Motor neuron (in vitro differentiated cells): ENCODE measurements at regions not wholly inside any gene's neighbourhood (a gene's known extent, or its start where the extent isn't known, plus 50 kb on each side); places are given as distances from the start of the nearest gene placed in this dataset.

ENCODE experiments used
- ATAC-seq, 8 experiments: fragments of 200-7000 bp; cut with Tn5 transposase; replicated peaks in 6 of 8; 2 replicates each; pipeline ENCODE4 v1.8.0; 2021; ENCODE audit warnings: mild to moderate bottlenecking in 8 of 8, moderate library complexity in 8 of 8
- H3K27ac ChIP-seq, 2 donors: fragments of 250-450 bp; sonication (Bioruptor Pico); 2 replicates each; pipeline ENCODE4 v1.9.0; 2021; ENCODE audit warnings: antibody characterized with exemption in 2 of 2, mild to moderate bottlenecking in 2 of 2, moderate library complexity in 1 of 2
- H3K4me1 ChIP-seq, 2 donors: fragments of 250-450 bp; sonication (Bioruptor Pico); replicated peaks in 1 of 2; 2 replicates each; pipeline ENCODE4 v1.6.1; 2021; ENCODE audit warnings: antibody characterized with exemption in 2 of 2, mild to moderate bottlenecking in 2 of 2, moderate library complexity in 1 of 2
- H3K4me3 ChIP-seq, 5 donors: fragments of 250-450 bp; sonication (Bioruptor Pico); 2 replicates each; pipeline ENCODE4 v1.9.0; 2021; ENCODE audit warnings: antibody characterized with exemption in 5 of 5, mild to moderate bottlenecking in 5 of 5, moderate library complexity in 4 of 5
- WGBS, 10 experiments: fragments of 450-650 bp; shearing (Covaris generic); methylation state at CpG; one replicate each; pipeline ENCODE4 v1.0.0; 2022; 5-methylcytosine and 5-hydroxymethylcytosine counted together
- in situ Hi-C, 9 experiments: fragments of 400-800 bp; cut with MboI; loops; one replicate each; pipeline ENCODE4 v1.15.0; 2021; ENCODE audit warnings: low sequenced_read_pairs in 9 of 9, low pct_unique_long_range_greater_than_20kb in 2 of 9; ENCODE audit not compliant: unreplicated experiment in 9 of 9

DNA sequence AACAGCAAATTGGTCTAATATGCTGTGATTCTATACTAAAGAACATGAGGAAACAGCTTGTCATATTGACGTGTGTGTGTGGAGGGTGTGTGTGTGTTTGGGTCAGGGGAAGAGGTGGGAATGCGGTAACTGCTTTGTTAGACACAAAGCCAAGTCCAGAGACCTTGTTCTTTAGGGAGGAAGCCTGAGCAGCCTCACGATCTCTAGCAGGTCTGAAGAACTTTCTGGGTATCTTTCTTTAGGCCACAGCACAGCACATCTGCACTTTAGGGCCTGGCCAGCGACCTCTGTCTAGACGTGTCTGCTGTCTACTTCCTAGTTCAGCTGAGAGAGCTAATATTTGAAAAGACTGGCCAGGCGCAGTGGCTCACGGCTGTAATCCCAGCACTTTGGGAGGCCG is 220.0 kb upstream of the TPRG1 start:
- in situ Hi-C loops = loop anchor here in 8 of 9 experiments (10.0 to 25.0 kb wide), 5 partner anchors 186 to 1217 kb away; partner anchors contain the start of gene BCL6 (in 7 of the 8)
- WGBS, 10 experiments = 60 to 100% (median 98%) methylated on average over 1 to 5 of the region's 8 CpGs; no CpG with 5 or more reads in 4 of the 10 experiments
- ATAC-seq = no peak
- Histone ChIP-seq H3K27ac (no peak overlapping the region), H3K4me1 (peaks cover 6 to 7% of the 10 kb centered on the region in 2 donors), H3K4me3 (no peak overlapping the region)

- peak; percentile 81 to 99 (median 85) for ATAC-seq
- H3K27ac ChIP-seq = no peak overlapping the region
- no peaks in the 10 kb centered on the region for H3K4me1 ChIP-seq
- peak overlapping the region in 1 of 5 donors; percentile 14 for H3K4me3 ChIP-seq
- WGBS, 10 experiments = 0 to 40% (median 13%) methylated on average over 1 to 3 of the region's 3 CpGs
- in situ Hi-C loops = loop anchor here (5.0 to 25.0 kb wide), 6 partner anchors 183 to 1220 kb away; partner anchors contain the start of gene BCL6 (in 7 of the 9)
Observed at GRCh38 chr3:188954590-188955208, 217.1 kb upstream of the TPRG1 start.

DNA sequence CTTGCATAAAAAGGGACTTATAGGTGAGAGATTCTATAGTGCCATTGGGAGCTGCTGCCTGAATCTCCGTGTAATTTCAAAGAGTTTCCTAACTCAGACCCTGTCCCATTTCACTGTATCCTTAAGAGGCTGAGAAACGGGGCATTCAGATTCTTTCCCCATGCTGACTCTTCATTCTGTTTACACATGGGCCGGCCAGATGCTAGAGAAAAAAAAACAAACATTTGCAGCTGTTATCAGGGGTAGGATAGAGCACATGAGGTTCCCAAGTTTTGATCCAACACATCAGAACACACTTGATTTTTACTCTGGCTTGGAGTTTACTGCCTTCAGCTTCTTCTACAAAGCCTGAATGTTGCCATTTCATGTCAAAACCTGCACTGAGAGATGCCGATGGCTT is 215.9 kb upstream of the TPRG1 start:
- 0 to 92% (median 70%) methylated on average over 1 to 3 of the region's 4 CpGs; no CpG with 5 or more reads in 3 of the 10 experiments for WGBS, 10 experiments
- in situ Hi-C loops = loop anchor here (5.0 to 25.0 kb wide), 6 partner anchors 181 to 1221 kb away; partner anchors contain the start of gene BCL6 (in 7 of the 9)
- Histone ChIP-seq H3K4me3 (no peak overlapping the region), H3K27ac (no peak overlapping the region), H3K4me1 (no peaks in the 10 kb centered on the region)
- ATAC-seq = no peak

DNA sequence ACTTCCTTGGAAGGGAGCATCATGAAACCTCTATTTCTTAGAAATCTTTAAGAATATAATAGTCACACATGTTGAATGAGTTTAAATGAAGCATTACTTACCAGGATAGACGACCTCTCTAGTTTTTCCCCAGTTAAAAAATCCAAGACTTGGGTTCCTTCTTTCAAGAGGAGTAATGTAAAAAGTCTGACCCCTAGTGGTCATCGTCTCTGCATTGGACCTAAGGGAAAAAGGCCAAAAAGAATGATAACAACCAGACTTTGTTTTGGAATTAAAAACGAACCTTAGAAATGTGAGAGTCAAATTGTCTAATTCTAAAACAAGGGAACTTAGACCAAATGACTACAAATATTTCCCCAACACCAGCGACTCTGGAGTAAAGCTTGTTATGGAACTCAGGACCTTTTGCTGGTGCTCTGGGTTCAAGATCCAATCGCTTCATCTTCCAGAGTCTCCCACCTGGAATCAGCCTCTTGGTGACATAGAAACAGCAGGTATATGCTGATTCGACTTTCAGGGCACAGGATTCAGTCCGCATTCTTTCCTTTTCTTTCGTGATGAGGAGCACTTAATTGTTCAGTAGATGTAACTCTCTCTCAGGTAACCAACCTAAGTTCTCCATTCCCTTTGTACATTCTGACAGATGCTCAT is 214.8 kb upstream of the TPRG1 start:
- in situ Hi-C loops = loop anchor here (5.0 to 25.0 kb wide), 6 partner anchors 180 to 1222 kb away; partner anchors contain the start of gene BCL6 (in 7 of the 9)
- peak in 3 of 8 experiments; percentile 43 to 55 (median 49) for ATAC-seq

DNA sequence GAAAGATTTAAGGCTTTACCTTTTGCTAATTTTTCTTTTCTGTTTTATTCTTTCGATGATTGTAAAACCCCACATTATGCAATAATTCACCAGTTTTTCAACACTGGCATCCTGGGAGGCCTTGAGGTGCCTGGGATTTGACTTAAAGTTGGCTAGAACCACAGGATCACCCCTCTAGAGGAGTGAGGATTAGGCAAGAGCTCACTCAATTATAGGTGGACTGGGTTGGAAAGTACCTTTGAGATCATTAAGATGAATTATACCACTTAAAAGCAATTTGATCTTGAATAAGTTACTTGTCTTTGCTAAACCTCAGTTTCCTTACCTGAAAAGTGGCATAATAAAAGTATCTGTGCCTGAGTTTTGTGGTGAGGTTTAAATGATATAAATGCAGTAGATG is 212.8 kb upstream of the TPRG1 start:
- WGBS, 10 experiments = 27 to 100% (median 83%) methylated on average over 1 of the region's 1 CpG; no CpG with 5 or more reads in 1 of the 10 experiments
- no peak for ATAC-seq
- in situ Hi-C loops = loop anchor here (5.0 to 25.0 kb wide), 6 partner anchors 178 to 1224 kb away; partner anchors contain the start of gene BCL6 (in 7 of the 9)
- Histone ChIP-seq H3K4me1 (no peaks in the 10 kb centered on the region), H3K4me3 (no peak overlapping the region), H3K27ac (no peak overlapping the region)

More for the DNA sequence above, 214.8 kb upstream of the TPRG1 start:
- Histone ChIP-seq H3K27ac (no peak overlapping the region), H3K4me3 (no peak overlapping the region), H3K4me1 (no peaks in the 10 kb centered on the region)
- WGBS, 10 experiments = 6 to 45% (median 26%) methylated on average over 1 to 8 of the region's 8 CpGs

GRCh38 chr3:188962253-188963247 is 209.2 kb upstream of the TPRG1 start:
- ATAC-seq = no peak
- Histone ChIP-seq H3K4me1 (no peaks in the 10 kb centered on the region), H3K27ac (no peak overlapping the region), H3K4me3 (no peak overlapping the region)
- 50 to 93% (median 79%) methylated on average over 1 to 11 of the region's 13 CpGs for WGBS, 10 experiments
- in situ Hi-C loops = loop anchor here in 4 of 9 experiments (25.0 kb wide), 3 partner anchors 175 to 1225 kb away; partner anchors contain the start of gene BCL6 (in 3 of the 4)

- WGBS, 10 experiments = 67 to 100% (median 92%) methylated on average over 1 to 5 of the region's 5 CpGs; no CpG with 5 or more reads in 2 of the 10 experiments
- no peaks in the 10 kb centered on the region for H3K4me1 ChIP-seq
- ATAC-seq = no peak
- H3K4me3 ChIP-seq = no peak overlapping the region
- no peak overlapping the region for H3K27ac ChIP-seq
- in situ Hi-C loops = loop anchor here in 4 of 9 experiments (25.0 kb wide), 3 partner anchors 172 to 1228 kb away; partner anchors contain the start of gene BCL6 (in 3 of the 4)
Observed at GRCh38 chr3:188964957-188965356, 206.8 kb upstream of the TPRG1 start.

DNA sequence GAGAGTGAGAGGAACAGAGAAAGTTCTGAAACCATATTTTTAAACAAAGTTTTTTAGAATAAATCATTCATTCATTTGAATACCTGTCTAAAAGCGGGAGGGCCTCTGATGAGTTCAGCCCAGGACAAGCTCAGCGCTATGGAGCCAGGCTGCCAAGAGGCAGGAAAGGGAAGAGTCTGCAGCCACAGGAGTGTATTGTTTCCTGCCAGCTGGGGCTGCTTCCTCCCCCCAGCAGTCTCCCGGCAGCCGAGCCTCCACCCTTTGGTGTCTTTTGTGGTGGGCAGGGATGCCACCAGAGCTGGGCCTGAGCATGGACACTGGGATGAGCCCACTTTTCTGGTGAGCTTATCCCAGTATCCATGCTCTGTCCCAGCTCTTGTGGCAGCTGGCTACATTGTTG is 199.5 kb upstream of the TPRG1 start:
- Histone ChIP-seq H3K4me1 (peaks cover 0 to under 1% of the 10 kb centered on the region in 2 donors), H3K27ac (no peak overlapping the region), H3K4me3 (no peak overlapping the region)
- 55 to 100% (median 88%) methylated on average over 1 to 4 of the region's 4 CpGs; no CpG with 5 or more reads in 6 of the 10 experiments for WGBS, 10 experiments
- ATAC-seq = no peak
- in situ Hi-C loops = loop anchor here in 4 of 9 experiments (25.0 kb wide), 3 partner anchors 165 to 1235 kb away; partner anchors contain the start of gene BCL6 (in 3 of the 4)

- no peak overlapping the region for H3K27ac ChIP-seq
- no peak overlapping the region for H3K4me3 ChIP-seq
- peaks cover 0 to 5% of the 10 kb centered on the region in 2 donors for H3K4me1 ChIP-seq
- WGBS, 10 experiments = 5 to 100% (median 80%) methylated on average over 1 to 9 of the region's 10 CpGs
- in situ Hi-C loops = loop anchor here in 4 of 9 experiments (25.0 kb wide), 3 partner anchors 162 to 1238 kb away; partner anchors contain the start of gene BCL6 (in 3 of the 4)
- peak in 1 of 8 experiments; percentile 79 for ATAC-seq
Observed at GRCh38 chr3:188974856-188975599, 196.7 kb upstream of the TPRG1 start.

GRCh38 chr3:188975600-188976314 is 196.0 kb upstream of the TPRG1 start:
- WGBS, 10 experiments = 57 to 88% (median 80%) methylated on average over 7 to 12 of the region's 12 CpGs; no CpG with 5 or more reads in 1 of the 10 experiments
- H3K4me3 ChIP-seq = no peak overlapping the region
- no peak overlapping the region for H3K27ac ChIP-seq
- H3K4me1 ChIP-seq = peaks cover 0 to 5% of the 10 kb centered on the region in 2 donors
- in situ Hi-C loops = no loop called here
- ATAC-seq = no peak

DNA sequence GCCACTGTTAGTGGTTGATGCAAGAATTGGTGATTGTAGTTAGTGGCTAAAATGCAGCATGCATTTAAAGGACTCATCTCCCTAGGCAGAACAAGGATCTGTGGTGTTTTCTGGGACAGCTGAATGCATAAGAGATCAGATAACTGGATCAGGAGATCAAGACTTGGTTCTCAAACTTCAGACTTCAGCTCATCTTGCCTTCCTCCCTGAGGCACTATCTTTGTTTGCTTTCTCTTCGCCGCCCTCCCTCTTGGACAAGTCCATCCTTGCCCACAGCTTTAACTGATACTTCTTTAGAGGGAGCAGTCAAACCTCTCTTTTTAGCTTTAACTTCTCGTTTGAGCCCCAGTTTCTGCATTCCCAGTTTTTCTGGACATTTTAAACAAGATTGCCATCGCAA is 195.4 kb upstream of the TPRG1 start:
- H3K27ac ChIP-seq = no peak overlapping the region
- no peak for ATAC-seq
- in situ Hi-C loops = no loop called here
- peaks cover 0 to 5% of the 10 kb centered on the region in 2 donors for H3K4me1 ChIP-seq
- WGBS, 10 experiments = 72 to 100% (median 92%) methylated on average over 1 to 3 of the region's 4 CpGs; no CpG with 5 or more reads in 4 of the 10 experiments
- no peak overlapping the region for H3K4me3 ChIP-seq
